ENCODE measurements at regions not wholly inside any gene's neighbourhood (a gene's known extent, or its start where the extent isn't known, plus 50 kb on each side); places are given as distances from the start of the nearest gene placed in this dataset.

DNA sequence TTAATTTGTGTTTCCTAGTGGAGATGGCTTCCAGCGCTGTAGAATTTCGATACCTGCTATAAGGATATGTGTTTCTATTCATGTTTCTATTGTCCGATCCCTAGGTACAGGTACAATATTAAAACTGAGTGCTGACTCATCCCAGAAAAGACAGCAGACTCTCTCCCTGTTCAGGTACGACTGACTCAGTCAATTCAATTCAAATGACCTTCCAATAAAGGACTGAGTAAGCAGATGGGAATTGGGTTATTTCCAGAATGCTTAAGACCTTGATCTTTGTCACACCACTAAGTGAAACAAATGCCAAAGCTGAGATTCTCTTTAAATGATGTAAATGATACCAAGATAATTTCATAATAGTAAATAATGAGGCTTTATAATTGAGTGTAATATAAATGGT, 1596.9 kb downstream of the RPA4 start:
- TF ChIP-seq, protein P1, sequence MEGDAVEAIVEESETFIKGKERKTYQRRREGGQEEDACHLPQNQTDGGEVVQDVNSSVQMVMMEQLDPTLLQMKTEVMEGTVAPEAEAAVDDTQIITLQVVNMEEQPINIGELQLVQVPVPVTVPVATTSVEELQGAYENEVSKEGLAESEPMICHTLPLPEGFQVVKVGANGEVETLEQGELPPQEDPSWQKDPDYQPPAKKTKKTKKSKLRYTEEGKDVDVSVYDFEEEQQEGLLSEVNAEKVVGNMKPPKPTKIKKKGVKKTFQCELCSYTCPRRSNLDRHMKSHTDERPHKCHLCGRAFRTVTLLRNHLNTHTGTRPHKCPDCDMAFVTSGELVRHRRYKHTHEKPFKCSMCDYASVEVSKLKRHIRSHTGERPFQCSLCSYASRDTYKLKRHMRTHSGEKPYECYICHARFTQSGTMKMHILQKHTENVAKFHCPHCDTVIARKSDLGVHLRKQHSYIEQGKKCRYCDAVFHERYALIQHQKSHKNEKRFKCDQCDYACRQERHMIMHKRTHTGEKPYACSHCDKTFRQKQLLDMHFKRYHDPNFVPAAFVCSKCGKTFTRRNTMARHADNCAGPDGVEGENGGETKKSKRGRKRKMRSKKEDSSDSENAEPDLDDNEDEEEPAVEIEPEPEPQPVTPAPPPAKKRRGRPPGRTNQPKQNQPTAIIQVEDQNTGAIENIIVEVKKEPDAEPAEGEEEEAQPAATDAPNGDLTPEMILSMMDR (IDR thresholded peaks at IDR 0.05; ENCODE audit: low read length): no peak
- no peak for TF ChIP-seq EZH2 (IDR thresholded peaks at IDR 0.05; ENCODE audit: borderline replicate concordance, low read length)
